ENCODE measurements at regions not wholly inside any gene's neighbourhood (a gene's known extent, or its start where the extent isn't known, plus 50 kb on each side); places are given as distances from the start of the nearest gene placed in this dataset.

GRCh38 chr12:107478881-107479280 is 206.7 kb upstream of the PWP1 start:
- Histone ChIP-seq H3K9me3 (replicated peaks; ENCODE audit: control insufficient read depth, insufficient read depth, low read length) (no peaks in the 10 kb centered on the region), H2AFZ (ENCODE audit: low read depth, low read length) (no peak overlapping the region), H3K27me3 (ENCODE audit: control insufficient read depth in 2 of 2, insufficient read depth in 2 of 2, low read length in 2 of 2) (no peaks in the 10 kb centered on the region), H3K9ac (replicated peaks; ENCODE audit: extremely low read depth, insufficient read depth, low read length) (no peak overlapping the region), H4K20me1 (replicated peaks; ENCODE audit: control insufficient read depth, extremely low read depth, insufficient read depth, low read length) (no peaks in the 10 kb centered on the region), H3K4me3 (replicated peaks in 1 of 3; ENCODE audit: insufficient read depth in 1 of 3, low read depth in 1 of 3, low read length in 3 of 3) (no peak overlapping the region), H3K4me1 (ENCODE audit: control insufficient read depth, extremely low read depth, insufficient read depth, low read length) (no peaks in the 10 kb centered on the region), H3K79me2 (ENCODE audit: control insufficient read depth, insufficient read depth, low read length) (no peaks in the 10 kb centered on the region), H3K9me1 (replicated peaks; ENCODE audit: control insufficient read depth, extremely low read depth, insufficient read depth, low read length) (no peaks in the 10 kb centered on the region), H3K27ac (ENCODE audit: insufficient read depth, low read depth, low read length) (no peak overlapping the region), H3K4me2 (ENCODE audit: insufficient read depth, low read length) (no peak overlapping the region), H3K36me3 (ENCODE audit: control insufficient read depth in 2 of 2, extremely low read depth in 1 of 2, insufficient read depth in 2 of 2, low read length in 2 of 2) (no peaks in the 10 kb centered on the region)
- intact Hi-C loops (cut with micrococcal nuclease) (no loop called here), dilution Hi-C loops (cut with MboI; ENCODE audit: extremely low pct_ligation_motif_present, low sequenced_read_pairs) (no loop called here)
- no peak for TF ChIP-seq POLR2AphosphoS5 (IDR thresholded peaks at IDR 0.05; ENCODE audit: insufficient read depth, low read depth, low read length)
- no peak for TF ChIP-seq CTCF (IDR thresholded peaks at IDR 0.05; ENCODE audit: extremely low read depth in 1 of 2, insufficient read depth in 1 of 2, low read depth in 1 of 2, low read length in 2 of 2)
- no peak for TF ChIP-seq EZH2 (IDR thresholded peaks at IDR 0.05; ENCODE audit: borderline replicate concordance, low read depth, low read length, severe bottlenecking)
- no peak for TF ChIP-seq MAX (IDR thresholded peaks at IDR 0.05; ENCODE audit: insufficient read depth, insufficient read length)
- no peak for TF ChIP-seq POLR2A (IDR thresholded peaks at IDR 0.05; ENCODE audit: low read depth, low read length)
- TF ChIP-seq FOS (IDR thresholded peaks at IDR 0.05; ENCODE audit: borderline replicate concordance, insufficient read depth, low read length): no peak
- no peak for TF ChIP-seq JUN (IDR thresholded peaks at IDR 0.05; ENCODE audit: borderline replicate concordance, insufficient read depth, insufficient read length, low read depth)
- no peak for TF ChIP-seq GATA2 (IDR thresholded peaks at IDR 0.05; ENCODE audit: insufficient read depth, insufficient read length, low read depth, low read length)
- TF ChIP-seq MYC (IDR thresholded peaks at IDR 0.05; ENCODE audit: low read depth, low read length): no peak
- ChIA-PET CTCF (no interaction called here), POLR2A (no interaction called here)
- DNase-seq (ENCODE audit: low read depth, low spot score) (no peak), FAIRE-seq (no peak)
- BruUV-seq (replicated peaks): no TSS peak
